ENCODE measurements at regions not wholly inside any gene's neighbourhood (a gene's known extent, or its start where the extent isn't known, plus 50 kb on each side); places are given as distances from the start of the nearest gene placed in this dataset.

DNA sequence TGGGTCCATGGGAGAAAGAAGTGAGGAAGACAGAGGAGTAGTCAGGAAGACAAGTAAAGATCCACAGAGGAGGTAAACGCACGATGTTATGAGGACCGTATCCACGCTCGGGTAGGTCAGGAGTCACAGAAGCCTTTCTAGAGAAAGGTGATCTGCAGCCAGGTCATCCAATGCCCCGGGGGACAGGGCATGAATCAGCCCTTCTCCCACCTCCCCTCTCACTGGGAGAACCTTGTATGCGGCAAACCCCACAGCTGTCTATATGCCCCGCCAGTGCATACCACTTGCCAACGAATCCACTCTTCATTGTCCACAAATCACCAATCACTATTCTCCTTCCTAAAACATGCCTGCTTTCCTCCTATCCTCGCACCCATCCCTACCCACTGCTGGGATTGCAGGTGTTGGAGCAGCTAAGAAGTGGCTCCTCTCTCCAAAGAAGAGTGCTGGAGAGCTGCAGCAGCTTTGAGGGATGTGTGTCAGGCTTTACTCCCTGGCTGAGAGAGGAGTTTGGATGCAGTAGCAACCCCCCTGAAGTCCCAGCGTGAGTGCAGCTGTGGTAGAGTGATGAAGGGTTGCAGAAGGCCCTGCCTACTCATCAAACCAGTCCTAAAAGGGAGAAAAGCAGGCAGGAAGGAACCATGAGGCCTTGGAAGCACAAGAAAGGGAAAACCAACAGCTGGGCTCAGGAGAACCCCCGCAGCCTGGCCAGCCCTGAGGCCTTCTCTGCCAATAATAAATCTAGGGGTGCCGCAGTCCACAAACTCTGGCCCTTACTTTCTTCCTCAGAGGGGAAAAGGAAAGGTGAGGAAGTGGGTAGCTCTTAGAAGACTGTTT is 102.2 kb upstream of the GADD45A start:
- DNase-seq (ENCODE audit: low read depth, low spot score), result no peak

- DNase-seq (ENCODE audit: low read depth, low spot score), result no peak
Observed at GRCh38 chr1:67583462-67583950, 101.5 kb upstream of the GADD45A start.

DNA sequence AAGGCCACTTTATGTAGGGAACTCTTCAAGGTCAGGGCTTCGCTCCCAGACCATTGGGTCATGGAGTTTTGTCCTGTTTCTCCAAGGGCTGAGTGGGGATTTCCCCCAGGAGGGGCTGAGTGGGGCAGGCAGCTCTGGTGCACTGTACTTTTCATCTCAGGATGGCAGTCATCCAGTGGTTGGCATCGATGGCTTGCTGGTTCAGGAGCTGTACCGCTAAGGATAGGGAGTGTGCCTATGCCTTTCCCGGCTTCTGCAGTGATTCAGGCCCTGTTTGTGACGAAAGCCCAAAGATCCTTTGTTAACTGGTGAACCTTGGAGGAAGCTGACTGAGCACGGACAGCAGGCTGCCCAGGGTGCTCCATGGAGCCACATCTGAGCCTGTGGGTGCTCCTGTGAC is 100.1 kb upstream of the GADD45A start:
- DNase-seq (ENCODE audit: low read depth, low spot score), result no peak

DNA sequence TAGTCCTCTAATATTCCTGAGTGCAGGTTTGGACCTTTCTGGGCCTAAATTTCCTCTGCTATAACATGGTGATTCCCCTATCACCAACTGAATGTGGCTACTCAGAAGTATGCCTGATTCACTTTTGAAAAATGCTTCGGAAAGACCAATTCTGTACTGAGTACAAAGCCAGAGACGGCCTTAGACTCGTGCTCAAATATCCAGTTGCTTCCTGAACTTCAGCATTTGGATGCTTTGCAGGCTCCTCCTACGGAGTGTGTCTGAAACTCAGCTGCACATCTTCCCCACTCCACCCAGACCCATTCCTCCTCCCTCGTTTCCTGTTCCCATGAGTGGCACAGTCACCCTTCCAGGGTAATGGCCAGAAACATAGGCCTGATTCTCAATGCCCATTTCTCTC is 98.4 kb upstream of the GADD45A start:
- no peak for DNase-seq (ENCODE audit: low read depth, low spot score)

- no peak for DNase-seq (ENCODE audit: low read depth, low spot score)
Observed at GRCh38 chr1:67588178-67588855, 96.7 kb upstream of the GADD45A start.

- DNase-seq (ENCODE audit: low read depth, low spot score), result no peak
Observed at GRCh38 chr1:67589519-67590233, 95.3 kb upstream of the GADD45A start.

GRCh38 chr1:67590329-67590728 is 94.7 kb upstream of the GADD45A start:
- DNase-seq (ENCODE audit: low read depth, low spot score), result peak; percentile 74

DNA sequence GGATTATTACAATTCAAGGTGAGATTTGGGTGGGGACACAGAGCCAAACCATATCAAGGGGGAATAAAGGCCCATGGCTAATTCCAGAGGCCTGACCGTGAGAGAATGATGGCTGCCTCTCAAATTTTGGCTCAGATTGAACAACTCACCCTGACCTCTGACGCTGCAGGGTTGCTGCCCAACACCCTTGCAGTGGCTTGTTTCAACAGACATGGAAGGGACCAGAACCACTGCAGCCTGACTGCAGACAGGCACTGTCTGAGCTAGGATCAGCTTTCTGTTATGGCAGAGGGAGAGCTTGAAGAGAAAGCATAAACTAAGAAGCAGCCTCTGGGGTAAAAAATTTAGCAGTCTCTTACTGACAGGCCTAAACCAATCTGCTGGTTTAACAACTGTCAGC is 90.2 kb upstream of the GADD45A start:
- no peak for DNase-seq (ENCODE audit: low read depth, low spot score)

DNA sequence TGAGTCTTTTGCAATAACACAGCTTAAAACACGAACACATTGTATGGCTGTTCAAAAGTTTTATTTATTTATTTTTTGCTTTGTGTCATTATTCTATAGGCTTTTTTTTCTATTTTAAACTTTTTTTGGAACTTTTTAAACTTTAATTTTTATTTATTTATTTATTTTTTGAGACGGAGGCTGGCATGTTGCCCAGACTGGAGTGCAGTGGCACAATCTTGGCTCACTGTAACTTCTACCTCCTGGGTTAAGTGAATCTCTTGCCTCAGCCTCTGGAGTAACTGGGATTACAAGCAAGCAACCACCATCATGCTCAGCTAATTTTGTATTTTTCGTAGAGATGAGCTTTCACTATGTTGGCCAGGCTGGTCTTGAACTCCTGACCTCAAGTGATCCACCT is 88.3 kb upstream of the GADD45A start:
- DNase-seq (ENCODE audit: low read depth, low spot score), result no peak

DNA sequence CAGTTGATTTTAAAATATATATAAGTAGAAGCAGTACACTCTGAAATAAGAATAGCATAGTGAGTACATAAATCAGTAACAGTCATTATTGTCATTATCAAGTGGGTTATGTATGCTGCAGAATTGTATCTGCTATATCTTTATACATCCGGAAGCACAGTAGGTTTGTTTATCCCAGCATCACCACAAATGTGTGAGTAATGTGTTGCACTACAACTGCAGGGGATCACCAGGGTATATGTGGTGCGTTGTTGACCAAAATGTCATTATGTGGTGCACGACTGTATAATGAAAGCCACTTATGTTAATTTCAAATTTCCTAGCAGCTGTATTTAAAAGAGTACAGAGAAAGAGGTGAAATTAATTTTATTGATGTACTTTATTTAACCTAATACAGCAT is 87.7 kb upstream of the GADD45A start:
- no peak for DNase-seq (ENCODE audit: low read depth, low spot score)

GRCh38 chr1:67599085-67599484 is 85.9 kb upstream of the GADD45A start:
- DNase-seq (ENCODE audit: low read depth, low spot score), result no peak

- DNase-seq (ENCODE audit: low read depth, low spot score), result no peak
Observed at GRCh38 chr1:67601539-67601938, 83.5 kb upstream of the GADD45A start.

DNA sequence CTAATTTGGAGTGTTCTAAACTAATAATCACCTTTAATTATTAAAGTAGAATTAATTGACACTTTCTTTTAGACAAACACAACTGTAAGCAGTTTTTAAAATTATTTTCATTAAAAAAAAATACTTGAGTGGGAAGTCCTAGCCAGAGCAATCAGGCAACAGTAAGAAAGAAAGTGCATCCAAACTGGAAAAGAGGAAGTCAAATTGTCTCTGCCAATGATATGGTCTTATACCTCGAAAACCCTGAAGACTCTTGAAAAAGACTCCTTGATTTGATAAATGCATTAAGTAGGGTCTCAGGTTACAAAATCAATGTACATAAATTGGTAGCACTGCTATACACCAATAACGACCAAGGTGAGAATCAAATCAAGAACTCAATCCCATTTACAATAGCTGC is 83.0 kb upstream of the GADD45A start:
- no peak for DNase-seq (ENCODE audit: low read depth, low spot score)

DNA sequence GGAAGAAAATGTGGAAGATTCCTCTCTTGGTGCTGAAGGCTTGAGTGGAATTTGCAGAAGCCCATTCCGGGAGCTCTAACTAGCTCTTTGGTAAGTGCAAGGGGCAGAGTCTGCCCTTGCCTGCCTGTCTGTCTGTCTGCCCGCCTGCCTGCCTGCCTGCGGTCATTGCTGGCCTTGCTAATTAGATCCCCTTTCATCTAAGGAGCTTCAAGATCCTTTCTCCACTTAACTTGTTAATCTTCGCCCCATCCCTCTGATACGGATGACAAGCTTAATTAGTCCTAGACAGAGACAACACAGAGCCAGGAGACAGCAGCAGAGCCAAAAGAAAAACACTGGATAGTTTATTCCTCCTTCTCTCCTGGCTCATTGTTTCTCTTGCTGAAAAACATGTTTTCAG is 80.2 kb upstream of the GADD45A start:
- DNase-seq (ENCODE audit: low read depth, low spot score), result no peak

DNA sequence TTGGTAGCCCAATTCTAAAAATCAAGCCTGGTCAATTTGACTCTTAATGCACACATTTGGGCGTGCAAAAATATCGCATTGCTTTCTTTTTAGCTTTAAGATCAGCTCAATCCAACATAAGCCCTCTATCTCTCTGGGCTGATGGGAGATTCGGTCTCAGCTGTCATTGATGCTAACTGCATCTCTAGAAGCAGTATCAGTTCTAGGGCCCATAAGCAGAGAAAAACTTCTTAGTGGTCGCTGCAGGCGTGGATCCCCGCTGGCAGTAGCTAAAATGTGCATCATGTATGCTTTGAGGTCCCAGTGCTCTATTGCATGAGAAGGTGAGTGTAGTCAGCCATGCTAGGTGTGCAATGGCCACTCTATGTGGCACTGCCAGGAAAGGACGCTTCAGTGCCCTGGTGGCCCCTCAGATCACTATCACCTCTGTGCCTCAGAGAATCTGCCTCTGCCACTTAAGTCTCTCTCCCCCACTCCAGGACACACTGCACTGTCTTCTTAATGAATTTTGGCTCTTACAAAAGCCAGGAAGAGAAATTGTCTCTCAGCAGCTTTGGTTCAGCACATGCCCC is 79.7 kb upstream of the GADD45A start:
- DNase-seq (ENCODE audit: low read depth, low spot score), result no peak

DNA sequence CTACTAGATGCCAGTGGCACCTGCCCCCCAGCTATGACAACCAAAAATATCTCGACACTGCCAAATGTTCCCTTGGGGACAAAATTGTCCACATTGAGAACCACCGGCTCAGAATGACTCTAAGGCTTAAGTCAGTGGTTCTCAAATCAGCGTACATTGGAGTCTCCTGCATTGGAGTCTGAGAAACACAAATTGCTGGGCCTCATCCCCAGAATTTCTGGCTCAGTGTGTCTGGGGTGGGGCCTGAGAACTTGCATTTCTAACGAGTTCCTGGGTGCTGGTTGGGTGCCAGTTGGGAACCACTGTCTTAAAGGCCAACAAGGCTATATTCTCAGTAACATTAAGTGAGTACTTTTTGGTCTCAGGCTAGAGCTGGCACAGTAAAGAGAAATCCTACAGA is 77.7 kb upstream of the GADD45A start:
- no peak for DNase-seq (ENCODE audit: low read depth, low spot score)

GRCh38 chr1:67607699-67608098 is 77.3 kb upstream of the GADD45A start:
- no peak for DNase-seq (ENCODE audit: low read depth, low spot score)

DNA sequence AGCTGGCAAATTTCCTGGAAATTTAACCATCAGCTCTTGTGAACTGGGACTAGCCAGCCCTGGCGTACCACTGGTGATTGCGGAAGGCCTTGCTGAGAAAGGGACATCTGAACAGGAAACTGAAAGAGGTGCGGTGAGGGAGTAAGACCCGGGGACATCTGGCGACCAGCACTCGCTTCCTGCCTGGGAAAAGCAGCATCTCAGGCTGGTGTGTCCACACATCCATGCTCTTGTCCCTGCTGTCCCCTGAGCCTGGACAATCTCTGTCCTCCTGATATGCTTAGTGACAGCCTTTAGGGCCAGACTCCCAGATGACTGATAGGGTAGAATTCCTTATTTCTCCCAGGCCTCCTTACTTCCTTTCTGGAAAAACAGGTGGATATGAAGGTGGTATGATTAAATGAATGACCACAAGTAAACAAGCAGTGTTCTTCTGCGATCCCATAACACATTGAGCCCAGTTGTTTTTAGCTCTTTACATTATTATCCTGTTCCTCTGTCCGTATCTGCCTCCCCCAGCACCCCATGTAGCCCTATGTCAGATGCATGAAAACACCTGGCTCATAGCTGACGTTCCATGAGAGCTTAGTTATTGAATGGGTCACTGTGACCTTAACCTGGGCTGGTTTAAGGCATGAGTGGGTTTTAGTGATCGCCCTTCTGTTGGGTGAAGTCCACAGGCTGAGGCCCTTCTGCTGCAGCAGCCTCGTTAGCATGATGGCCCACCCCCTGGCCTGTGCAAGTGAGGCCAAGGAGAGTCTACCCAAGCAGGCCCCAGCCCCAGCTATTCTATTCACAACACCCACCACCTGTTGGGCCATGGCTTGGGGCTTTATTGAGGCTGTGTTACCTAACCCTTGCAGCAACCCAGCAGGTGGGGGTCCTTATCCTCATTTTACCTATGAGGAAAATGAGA is 76.1 kb upstream of the GADD45A start:
- no peak for DNase-seq (ENCODE audit: low read depth, low spot score)

DNA sequence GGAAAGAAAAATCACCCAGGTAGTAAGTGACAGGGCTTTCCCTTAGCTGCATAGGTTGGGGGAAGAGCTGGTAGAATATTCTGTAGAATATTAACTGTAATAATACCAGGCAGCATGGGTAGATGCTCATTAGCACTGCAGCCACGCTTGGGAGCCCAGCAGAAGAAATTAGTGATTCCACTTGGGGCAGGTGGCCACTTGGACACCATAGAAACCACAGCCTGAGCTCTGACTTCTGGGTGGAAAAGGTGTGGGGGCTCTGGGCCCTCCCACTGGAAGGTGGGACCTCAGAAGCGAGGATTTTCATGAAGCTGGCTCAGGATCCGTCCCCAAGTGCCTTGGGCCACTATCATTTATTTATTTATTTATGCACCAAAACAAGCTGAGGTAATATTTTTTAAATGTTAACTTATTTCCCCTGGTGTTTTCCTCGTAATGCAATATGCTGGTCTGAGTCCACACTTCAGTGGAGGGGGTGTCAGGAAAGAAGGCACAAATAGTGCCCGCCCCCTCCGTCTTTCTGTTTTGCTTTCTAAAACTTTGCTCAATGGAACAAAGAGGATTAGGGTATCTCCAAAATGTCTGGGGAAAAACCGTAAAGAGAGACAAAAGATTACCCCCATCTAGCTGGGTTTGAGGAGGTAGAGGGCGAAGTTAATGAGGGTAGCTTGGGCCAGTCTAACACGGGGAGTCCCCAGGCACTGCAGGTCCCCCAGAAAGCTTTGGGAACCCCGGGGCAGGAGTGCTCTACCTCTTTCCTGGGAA is 75.2 kb upstream of the GADD45A start:
- DNase-seq (ENCODE audit: low read depth, low spot score), result no peak

- no peak for DNase-seq (ENCODE audit: low read depth, low spot score)
Observed at GRCh38 chr1:67610450-67610849, 74.6 kb upstream of the GADD45A start.
